ENCODE measurements at regions not wholly inside any gene's neighbourhood (a gene's known extent, or its start where the extent isn't known, plus 50 kb on each side); places are given as distances from the start of the nearest gene placed in this dataset.

DNA sequence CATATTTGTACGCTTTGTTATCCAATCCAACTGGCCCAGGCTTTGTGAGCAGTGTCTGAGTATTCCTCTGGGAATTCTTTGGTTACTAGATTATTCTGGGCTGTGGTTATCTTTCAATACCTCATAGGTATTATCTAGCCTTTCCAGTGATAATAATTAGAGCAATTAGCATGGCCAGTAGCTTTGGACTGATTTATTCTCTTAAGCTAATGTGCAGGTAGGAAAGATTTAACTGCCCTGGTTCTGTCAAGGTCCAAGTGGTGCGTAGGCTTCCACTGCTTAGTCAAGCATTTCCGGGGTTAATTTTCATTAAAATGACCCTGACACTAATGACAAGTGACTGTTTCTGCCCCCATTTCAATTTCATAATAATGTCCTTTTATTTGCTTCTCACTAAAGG is 54.2 kb upstream of the PMFBP1 start:
- in situ Hi-C loops (cut with MboI) (no loop called here), intact Hi-C loops (cut with micrococcal nuclease) (loop anchor here (10.0 kb wide), 1 partner anchor 91 kb away; no protein-coding TSS in a partner anchor)
- FAIRE-seq = no peak
- TF ChIP-seq, protein P1, sequence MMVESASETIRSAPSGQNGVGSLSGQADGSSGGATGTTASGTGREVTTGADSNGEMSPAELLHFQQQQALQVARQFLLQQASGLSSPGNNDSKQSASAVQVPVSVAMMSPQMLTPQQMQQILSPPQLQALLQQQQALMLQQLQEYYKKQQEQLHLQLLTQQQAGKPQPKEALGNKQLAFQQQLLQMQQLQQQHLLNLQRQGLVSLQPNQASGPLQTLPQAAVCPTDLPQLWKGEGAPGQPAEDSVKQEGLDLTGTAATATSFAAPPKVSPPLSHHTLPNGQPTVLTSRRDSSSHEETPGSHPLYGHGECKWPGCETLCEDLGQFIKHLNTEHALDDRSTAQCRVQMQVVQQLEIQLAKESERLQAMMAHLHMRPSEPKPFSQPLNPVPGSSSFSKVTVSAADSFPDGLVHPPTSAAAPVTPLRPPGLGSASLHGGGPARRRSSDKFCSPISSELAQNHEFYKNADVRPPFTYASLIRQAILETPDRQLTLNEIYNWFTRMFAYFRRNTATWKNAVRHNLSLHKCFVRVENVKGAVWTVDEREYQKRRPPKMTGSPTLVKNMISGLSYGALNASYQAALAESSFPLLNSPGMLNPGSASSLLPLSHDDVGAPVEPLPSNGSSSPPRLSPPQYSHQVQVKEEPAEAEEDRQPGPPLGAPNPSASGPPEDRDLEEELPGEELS (CRISPR knock-in tag; IDR thresholded peaks at IDR 0.05; ENCODE audit: borderline replicate concordance) = no peak
- TF ChIP-seq, protein P2, sequence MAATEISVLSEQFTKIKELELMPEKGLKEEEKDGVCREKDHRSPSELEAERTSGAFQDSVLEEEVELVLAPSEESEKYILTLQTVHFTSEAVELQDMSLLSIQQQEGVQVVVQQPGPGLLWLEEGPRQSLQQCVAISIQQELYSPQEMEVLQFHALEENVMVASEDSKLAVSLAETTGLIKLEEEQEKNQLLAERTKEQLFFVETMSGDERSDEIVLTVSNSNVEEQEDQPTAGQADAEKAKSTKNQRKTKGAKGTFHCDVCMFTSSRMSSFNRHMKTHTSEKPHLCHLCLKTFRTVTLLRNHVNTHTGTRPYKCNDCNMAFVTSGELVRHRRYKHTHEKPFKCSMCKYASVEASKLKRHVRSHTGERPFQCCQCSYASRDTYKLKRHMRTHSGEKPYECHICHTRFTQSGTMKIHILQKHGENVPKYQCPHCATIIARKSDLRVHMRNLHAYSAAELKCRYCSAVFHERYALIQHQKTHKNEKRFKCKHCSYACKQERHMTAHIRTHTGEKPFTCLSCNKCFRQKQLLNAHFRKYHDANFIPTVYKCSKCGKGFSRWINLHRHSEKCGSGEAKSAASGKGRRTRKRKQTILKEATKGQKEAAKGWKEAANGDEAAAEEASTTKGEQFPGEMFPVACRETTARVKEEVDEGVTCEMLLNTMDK (IDR thresholded peaks at IDR 0.05; ENCODE audit: borderline replicate concordance, insufficient read depth, low read depth, low read length, poor library complexity, severe bottlenecking) = no peak
- no peak for TF ChIP-seq E2F3 (CRISPR knock-in tag; IDR thresholded peaks at IDR 0.05)
- no peak for TF ChIP-seq KDM2B (CRISPR knock-in tag; IDR thresholded peaks at IDR 0.05)
- TF ChIP-seq, protein P3, sequence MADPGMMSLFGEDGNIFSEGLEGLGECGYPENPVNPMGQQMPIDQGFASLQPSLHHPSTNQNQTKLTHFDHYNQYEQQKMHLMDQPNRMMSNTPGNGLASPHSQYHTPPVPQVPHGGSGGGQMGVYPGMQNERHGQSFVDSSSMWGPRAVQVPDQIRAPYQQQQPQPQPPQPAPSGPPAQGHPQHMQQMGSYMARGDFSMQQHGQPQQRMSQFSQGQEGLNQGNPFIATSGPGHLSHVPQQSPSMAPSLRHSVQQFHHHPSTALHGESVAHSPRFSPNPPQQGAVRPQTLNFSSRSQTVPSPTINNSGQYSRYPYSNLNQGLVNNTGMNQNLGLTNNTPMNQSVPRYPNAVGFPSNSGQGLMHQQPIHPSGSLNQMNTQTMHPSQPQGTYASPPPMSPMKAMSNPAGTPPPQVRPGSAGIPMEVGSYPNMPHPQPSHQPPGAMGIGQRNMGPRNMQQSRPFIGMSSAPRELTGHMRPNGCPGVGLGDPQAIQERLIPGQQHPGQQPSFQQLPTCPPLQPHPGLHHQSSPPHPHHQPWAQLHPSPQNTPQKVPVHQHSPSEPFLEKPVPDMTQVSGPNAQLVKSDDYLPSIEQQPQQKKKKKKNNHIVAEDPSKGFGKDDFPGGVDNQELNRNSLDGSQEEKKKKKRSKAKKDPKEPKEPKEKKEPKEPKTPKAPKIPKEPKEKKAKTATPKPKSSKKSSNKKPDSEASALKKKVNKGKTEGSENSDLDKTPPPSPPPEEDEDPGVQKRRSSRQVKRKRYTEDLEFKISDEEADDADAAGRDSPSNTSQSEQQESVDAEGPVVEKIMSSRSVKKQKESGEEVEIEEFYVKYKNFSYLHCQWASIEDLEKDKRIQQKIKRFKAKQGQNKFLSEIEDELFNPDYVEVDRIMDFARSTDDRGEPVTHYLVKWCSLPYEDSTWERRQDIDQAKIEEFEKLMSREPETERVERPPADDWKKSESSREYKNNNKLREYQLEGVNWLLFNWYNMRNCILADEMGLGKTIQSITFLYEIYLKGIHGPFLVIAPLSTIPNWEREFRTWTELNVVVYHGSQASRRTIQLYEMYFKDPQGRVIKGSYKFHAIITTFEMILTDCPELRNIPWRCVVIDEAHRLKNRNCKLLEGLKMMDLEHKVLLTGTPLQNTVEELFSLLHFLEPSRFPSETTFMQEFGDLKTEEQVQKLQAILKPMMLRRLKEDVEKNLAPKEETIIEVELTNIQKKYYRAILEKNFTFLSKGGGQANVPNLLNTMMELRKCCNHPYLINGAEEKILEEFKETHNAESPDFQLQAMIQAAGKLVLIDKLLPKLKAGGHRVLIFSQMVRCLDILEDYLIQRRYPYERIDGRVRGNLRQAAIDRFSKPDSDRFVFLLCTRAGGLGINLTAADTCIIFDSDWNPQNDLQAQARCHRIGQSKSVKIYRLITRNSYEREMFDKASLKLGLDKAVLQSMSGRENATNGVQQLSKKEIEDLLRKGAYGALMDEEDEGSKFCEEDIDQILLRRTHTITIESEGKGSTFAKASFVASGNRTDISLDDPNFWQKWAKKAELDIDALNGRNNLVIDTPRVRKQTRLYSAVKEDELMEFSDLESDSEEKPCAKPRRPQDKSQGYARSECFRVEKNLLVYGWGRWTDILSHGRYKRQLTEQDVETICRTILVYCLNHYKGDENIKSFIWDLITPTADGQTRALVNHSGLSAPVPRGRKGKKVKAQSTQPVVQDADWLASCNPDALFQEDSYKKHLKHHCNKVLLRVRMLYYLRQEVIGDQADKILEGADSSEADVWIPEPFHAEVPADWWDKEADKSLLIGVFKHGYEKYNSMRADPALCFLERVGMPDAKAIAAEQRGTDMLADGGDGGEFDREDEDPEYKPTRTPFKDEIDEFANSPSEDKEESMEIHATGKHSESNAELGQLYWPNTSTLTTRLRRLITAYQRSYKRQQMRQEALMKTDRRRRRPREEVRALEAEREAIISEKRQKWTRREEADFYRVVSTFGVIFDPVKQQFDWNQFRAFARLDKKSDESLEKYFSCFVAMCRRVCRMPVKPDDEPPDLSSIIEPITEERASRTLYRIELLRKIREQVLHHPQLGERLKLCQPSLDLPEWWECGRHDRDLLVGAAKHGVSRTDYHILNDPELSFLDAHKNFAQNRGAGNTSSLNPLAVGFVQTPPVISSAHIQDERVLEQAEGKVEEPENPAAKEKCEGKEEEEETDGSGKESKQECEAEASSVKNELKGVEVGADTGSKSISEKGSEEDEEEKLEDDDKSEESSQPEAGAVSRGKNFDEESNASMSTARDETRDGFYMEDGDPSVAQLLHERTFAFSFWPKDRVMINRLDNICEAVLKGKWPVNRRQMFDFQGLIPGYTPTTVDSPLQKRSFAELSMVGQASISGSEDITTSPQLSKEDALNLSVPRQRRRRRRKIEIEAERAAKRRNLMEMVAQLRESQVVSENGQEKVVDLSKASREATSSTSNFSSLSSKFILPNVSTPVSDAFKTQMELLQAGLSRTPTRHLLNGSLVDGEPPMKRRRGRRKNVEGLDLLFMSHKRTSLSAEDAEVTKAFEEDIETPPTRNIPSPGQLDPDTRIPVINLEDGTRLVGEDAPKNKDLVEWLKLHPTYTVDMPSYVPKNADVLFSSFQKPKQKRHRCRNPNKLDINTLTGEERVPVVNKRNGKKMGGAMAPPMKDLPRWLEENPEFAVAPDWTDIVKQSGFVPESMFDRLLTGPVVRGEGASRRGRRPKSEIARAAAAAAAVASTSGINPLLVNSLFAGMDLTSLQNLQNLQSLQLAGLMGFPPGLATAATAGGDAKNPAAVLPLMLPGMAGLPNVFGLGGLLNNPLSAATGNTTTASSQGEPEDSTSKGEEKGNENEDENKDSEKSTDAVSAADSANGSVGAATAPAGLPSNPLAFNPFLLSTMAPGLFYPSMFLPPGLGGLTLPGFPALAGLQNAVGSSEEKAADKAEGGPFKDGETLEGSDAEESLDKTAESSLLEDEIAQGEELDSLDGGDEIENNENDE (IDR thresholded peaks at IDR 0.05; ENCODE audit: low read depth, low read length) = no peak
- TF ChIP-seq MCM7 (IDR thresholded peaks at IDR 0.05) = no peak
- no peak for TF ChIP-seq SAFB (IDR thresholded peaks at IDR 0.05; ENCODE audit: borderline replicate concordance, low read depth, low read length)
- TF ChIP-seq CHD1 (IDR thresholded peaks at IDR 0.05; ENCODE audit: low read length) = no peak

More for the DNA sequence above, 54.2 kb upstream of the PMFBP1 start:
- no peaks in the 10 kb centered on the region for H3K4me1 ChIP-seq (replicated peaks in 1 of 2; ENCODE audit: control insufficient read depth in 2 of 2, insufficient read depth in 2 of 2, low read length in 2 of 2)
- ATAC-seq (no peak), DNase-seq (ENCODE audit: extremely low read depth in 1 of 4, low spot score in 3 of 4) (no peak)
- ChIA-PET CTCF (ENCODE audit: low intra/inter-chr PET ratio) (no interaction called here), POLR2A (no interaction called here)
- BruUV-seq (replicated peaks) = no TSS peak
- H3K79me2 ChIP-seq (ENCODE audit: control insufficient read depth, insufficient read depth, low read length) = no peaks in the 10 kb centered on the region
- no peak overlapping the region for H3K9ac ChIP-seq (ENCODE audit: insufficient read depth in 1 of 2, low read depth in 2 of 2, low read length in 2 of 2)
- no peak overlapping the region for H2AFZ ChIP-seq (ENCODE audit: low read depth, low read length)
- WGBS (ENCODE audit: insufficient coverage, low coverage, missing lambda C conversion rate) = 0% methylated on average over 3 of the region's 3 CpGs
- H3K4me2 ChIP-seq (ENCODE audit: insufficient read depth, low read length) = no peak overlapping the region
- no peaks in the 10 kb centered on the region for H4K20me1 ChIP-seq (replicated peaks; ENCODE audit: control insufficient read depth, insufficient read depth, low read length)
- no peak overlapping the region for H3K27ac ChIP-seq (ENCODE audit: extremely low read depth, low read depth, low read length)
- no peaks in the 10 kb centered on the region for H3K27me3 ChIP-seq (ENCODE audit: control insufficient read depth in 2 of 2, insufficient read depth in 2 of 2, low read length in 2 of 2)
- H3K4me3 ChIP-seq = no peak overlapping the region
- no peaks in the 10 kb centered on the region for H3K9me3 ChIP-seq (replicated peaks; ENCODE audit: control insufficient read depth, insufficient read depth, low read depth, low read length)
- H3K36me3 ChIP-seq (ENCODE audit: control insufficient read depth, insufficient read depth, low read length) = no peaks in the 10 kb centered on the region
- no peaks in the 10 kb centered on the region for H3K9me1 ChIP-seq (ENCODE audit: control insufficient read depth, insufficient read depth, low read length)

All from K562 (cell line).